ENCODE measurements at regions not wholly inside any gene's neighbourhood (a gene's known extent, or its start where the extent isn't known, plus 50 kb on each side); places are given as distances from the start of the nearest gene placed in this dataset.

- no peak for TF ChIP-seq CTCF (optimal IDR thresholded peaks at IDR 0.05 in 1 of 3, IDR thresholded peaks at IDR 0.05 in 1 of 3, conservative IDR thresholded peaks at IDR 0.05 in 1 of 3; ENCODE audit: extremely low read depth in 1 of 3, insufficient read depth in 2 of 3, low read length in 3 of 3)
- TF ChIP-seq EZH2 (IDR thresholded peaks at IDR 0.05; ENCODE audit: low read length) = no peak
Measured at GRCh38 chr5:123748239-123748638, 236.3 kb downstream of the CSNK1G3 start.

Measured in keratinocyte (primary cell).